ENCODE measurements at regions not wholly inside any gene's neighbourhood (a gene's known extent, or its start where the extent isn't known, plus 50 kb on each side); places are given as distances from the start of the nearest gene placed in this dataset.

GRCh38 chr6:169998457-169998856 lies 247.0 kb downstream of the ERMARD start:
- intact Hi-C loops (cut with micrococcal nuclease) = no loop called here
- H3K9ac ChIP-seq (ENCODE audit: insufficient read depth, low read length, poor library complexity, severe bottlenecking) = no peak overlapping the region
- Mint-ChIP-seq H3K4me1 (peaks cover 14% of the 10 kb centered on the region), H3K9me3 (peaks cover 8 to 25% (median 20%) of the 10 kb centered on the region in 7 donors), H3K27ac (peak overlapping the region in 5 of 7 donors; percentile 6 to 81 (median 70)), H3K4me3 (no peak overlapping the region), H3K27me3 (ENCODE audit: low read depth in 3 of 3) (peaks cover 1 to 6% (median 4%) of the 10 kb centered on the region in 3 donors), H3K36me3 (peaks cover 4 to 5% of the 10 kb centered on the region in 2 donors)
- no peaks in the 10 kb centered on the region for H4K20me1 ChIP-seq (ENCODE audit: insufficient read depth, low read length)
- 63% methylated on average over 3 of the region's 7 CpGs for WGBS (ENCODE audit: insufficient coverage)
- H3K79me2 ChIP-seq (ENCODE audit: insufficient read depth, low read length) = no peaks in the 10 kb centered on the region
- H3K4me3 ChIP-seq (replicated peaks in 1 of 3; ENCODE audit: low read depth in 2 of 3, low read length in 3 of 3) = no peak overlapping the region
- H3K4me2 ChIP-seq (replicated peaks; ENCODE audit: extremely low read depth, low read length, poor library complexity, severe bottlenecking) = peak overlapping the region; percentile 64
- no peak for TF ChIP-seq CTCF (IDR thresholded peaks at IDR 0.05)
- H2AFZ ChIP-seq (ENCODE audit: insufficient read depth, low read depth, low read length, poor library complexity, severe bottlenecking) = no peak overlapping the region
- no peaks in the 10 kb centered on the region for H3K27me3 ChIP-seq (ENCODE audit: control insufficient read depth in 2 of 2, insufficient read depth in 2 of 2, low read length in 2 of 2)
- H3K27ac ChIP-seq (ENCODE audit: low read depth in 1 of 2, low read length in 2 of 2) = peak overlapping the region in 1 of 2 donors; percentile 91
- H3K4me1 ChIP-seq (ENCODE audit: control insufficient read depth in 1 of 2, insufficient read depth in 2 of 2, low read length in 2 of 2) = peaks cover 20 to 22% of the 10 kb centered on the region in 2 donors
- DNase-seq = no peak
- no peaks in the 10 kb centered on the region for H3K36me3 ChIP-seq (replicated peaks in 1 of 2; ENCODE audit: control insufficient read depth in 1 of 2, insufficient read depth in 2 of 2, low read length in 2 of 2)
- peaks cover 8 to 14% of the 10 kb centered on the region in 2 donors for H3K9me3 ChIP-seq (replicated peaks in 1 of 2; ENCODE audit: control insufficient read depth in 1 of 2, insufficient read depth in 1 of 2, low read length in 2 of 2)

- H2AFZ ChIP-seq (ENCODE audit: insufficient read depth, low read depth, low read length, poor library complexity, severe bottlenecking) = peak overlapping the region; percentile 64
- H3K27me3 ChIP-seq (ENCODE audit: control insufficient read depth in 2 of 2, insufficient read depth in 2 of 2, low read length in 2 of 2) = no peaks in the 10 kb centered on the region
- no peaks in the 10 kb centered on the region for H3K36me3 ChIP-seq (replicated peaks in 1 of 2; ENCODE audit: control insufficient read depth in 1 of 2, insufficient read depth in 2 of 2, low read length in 2 of 2)
- TF ChIP-seq CTCF (IDR thresholded peaks at IDR 0.05) = peak; percentile 20
- Mint-ChIP-seq H3K27ac (peak overlapping the region in 1 of 7 donors; percentile 93), H3K36me3 (peaks cover 4 to 5% of the 10 kb centered on the region in 2 donors), H3K4me3 (peak overlapping the region; percentile 42 to 77), H3K4me1 (peaks cover 15% of the 10 kb centered on the region), H3K9me3 (peaks cover 4 to 21% (median 15%) of the 10 kb centered on the region in 7 donors), H3K27me3 (ENCODE audit: low read depth in 3 of 3) (peaks cover 1 to 6% (median 4%) of the 10 kb centered on the region in 3 donors)
- H3K27ac ChIP-seq (ENCODE audit: low read depth in 1 of 2, low read length in 2 of 2) = peak overlapping the region; percentile 70 to 91
- H3K9me3 ChIP-seq (replicated peaks in 1 of 2; ENCODE audit: control insufficient read depth in 1 of 2, insufficient read depth in 1 of 2, low read length in 2 of 2) = peaks cover 2 to 8% of the 10 kb centered on the region in 2 donors
- peak; percentile 85 to 89 (median 88) for DNase-seq
- peak overlapping the region; percentile 49 for H3K9ac ChIP-seq (ENCODE audit: insufficient read depth, low read length, poor library complexity, severe bottlenecking)
- no peaks in the 10 kb centered on the region for H3K79me2 ChIP-seq (ENCODE audit: insufficient read depth, low read length)
- no peaks in the 10 kb centered on the region for H4K20me1 ChIP-seq (ENCODE audit: insufficient read depth, low read length)
- H3K4me3 ChIP-seq (replicated peaks in 1 of 3; ENCODE audit: low read depth in 2 of 3, low read length in 3 of 3) = peak overlapping the region in 1 of 3 experiments; percentile 29
- WGBS (ENCODE audit: insufficient coverage) = 4% methylated on average over 3 of the region's 7 CpGs
- peaks cover 22 to 24% of the 10 kb centered on the region in 2 donors for H3K4me1 ChIP-seq (ENCODE audit: control insufficient read depth in 1 of 2, insufficient read depth in 2 of 2, low read length in 2 of 2)
- intact Hi-C loops (cut with micrococcal nuclease) = no loop called here
- H3K4me2 ChIP-seq (replicated peaks; ENCODE audit: extremely low read depth, low read length, poor library complexity, severe bottlenecking) = peak overlapping the region; percentile 64
These were observed 246.5 kb downstream of the ERMARD start for GRCh38 chr6:169997930-169998218.

Measured in CD14-positive monocyte (primary cell).